GM20000 (cell line): ENCODE measurements at regions not wholly inside any gene's neighbourhood (a gene's known extent, or its start where the extent isn't known, plus 50 kb on each side); places are given as distances from the start of the nearest gene placed in this dataset.

Experiments used
- DNase-seq: peaks from one replicate; pipeline ENCODE4 v3.0.0; 2012; ENCODE audit warnings: low spot score
- CTCF ChIP-seq: IDR thresholded peaks from 2 replicates; pipeline ENCODE4 v1.5.1; 2012; ENCODE audit warnings: mild to moderate bottlenecking, control low read depth; ENCODE audit errors: extremely low read depth, missing control alignments

GRCh38 chr15:46442901-46443590 lies 808.2 kb downstream of the SQOR start:
- TF ChIP-seq CTCF = no peak
- DNase-seq = no peak

- DNase-seq = no peak
- TF ChIP-seq CTCF = no peak
Observed at GRCh38 chr15:46450112-46450809, 815.4 kb downstream of the SQOR start.

- no peak for TF ChIP-seq CTCF
- DNase-seq = no peak
Observed at GRCh38 chr15:46450810-46451182, 816.0 kb downstream of the SQOR start.

GRCh38 chr15:46452297-46452820 lies 817.5 kb downstream of the SQOR start:
- DNase-seq = no peak
- no peak for TF ChIP-seq CTCF

- no peak for TF ChIP-seq CTCF
- DNase-seq = no peak
Observed at GRCh38 chr15:46456456-46456855, 821.6 kb downstream of the SQOR start.

GRCh38 chr15:46460431-46461094 lies 825.7 kb downstream of the SQOR start:
- TF ChIP-seq CTCF = no peak
- no peak for DNase-seq

GRCh38 chr15:46461416-46461815 lies 826.6 kb downstream of the SQOR start:
- DNase-seq = no peak
- TF ChIP-seq CTCF = no peak
